Ureter (tissue), 1 donor: ENCODE measurements at regions not wholly inside any gene's neighbourhood (a gene's known extent, or its start where the extent isn't known, plus 50 kb on each side); places are given as distances from the start of the nearest gene placed in this dataset.
"Not testable (repeated sequence)": the region's sequence is repeated elsewhere in the genome, so short reads cannot be mapped to it uniquely, and the experiment has no call there.

ENCODE experiments used
- DNase-seq: peaks from one replicate; pipeline ENCODE4 v3.0.0-alpha.2; 2020; ENCODE audit warnings: low spot score
- donor health status: DM: yes; HTN: yes; CAD: no.

DNA sequence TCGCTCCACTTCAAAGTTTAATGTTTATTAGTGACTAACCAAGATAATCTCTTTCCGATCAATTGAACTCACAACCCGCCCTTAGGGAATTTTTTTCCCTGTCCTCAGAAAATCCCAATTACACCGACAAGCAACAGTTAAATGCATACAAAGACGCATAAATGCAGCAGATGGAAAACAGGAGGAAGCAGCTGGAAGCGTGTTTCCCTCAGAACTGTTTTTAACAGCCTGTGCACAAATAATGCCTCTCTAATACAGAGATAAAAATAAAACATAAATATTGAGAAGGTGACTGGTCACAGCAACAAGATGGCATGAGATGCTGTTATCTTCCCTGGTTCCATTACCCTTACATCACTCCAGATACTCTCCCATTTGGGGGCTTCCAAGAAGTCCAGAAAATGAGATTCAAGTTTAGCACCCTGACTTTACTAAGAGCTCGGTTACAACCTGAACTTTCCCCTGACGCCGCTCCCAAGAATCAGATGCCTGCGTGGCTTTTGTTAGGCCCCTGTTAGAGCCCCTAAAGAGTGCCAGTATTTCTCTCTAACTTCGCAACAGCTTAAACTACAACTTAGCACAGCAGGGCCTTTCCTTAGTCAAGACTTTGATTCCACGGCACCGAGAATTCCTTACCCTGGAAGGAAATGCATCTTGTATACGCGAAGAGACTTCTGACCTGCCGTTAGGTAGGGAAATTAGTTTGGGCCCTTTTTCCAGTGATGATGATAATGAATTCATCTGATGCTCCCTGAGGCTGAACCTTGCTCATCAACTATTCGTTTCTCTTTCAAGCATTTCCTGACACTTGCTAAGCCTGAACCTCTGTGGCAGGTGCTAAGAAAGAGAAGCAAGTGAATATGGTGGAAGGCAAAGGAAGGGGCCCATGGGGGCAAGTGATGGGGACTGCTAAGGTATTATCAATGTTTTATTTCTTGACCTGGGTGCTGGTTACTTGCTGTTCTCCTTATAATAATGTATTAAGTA is 137.7 kb upstream of the SMYD2 start:
- DNase-seq = no peak

DNA sequence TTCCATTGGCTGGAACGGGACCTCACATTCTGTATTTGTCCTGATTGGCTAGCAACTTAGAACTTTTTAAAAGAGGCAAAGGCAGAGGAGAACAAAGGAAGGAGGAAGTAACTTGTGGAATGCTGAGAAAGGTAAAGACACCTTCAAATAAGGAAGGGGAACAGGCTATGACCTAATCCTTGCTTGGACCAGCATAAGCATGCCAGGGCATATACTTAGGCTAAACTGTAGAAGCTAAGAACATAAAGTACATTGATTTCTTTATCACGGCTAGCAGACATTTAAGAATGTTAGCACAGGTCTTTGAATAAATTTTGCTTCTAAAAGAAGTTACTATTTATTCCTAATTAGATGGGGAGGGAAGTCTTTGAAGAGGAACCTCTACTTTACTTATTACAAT is 136.4 kb upstream of the SMYD2 start:
- not testable (repeated sequence) for DNase-seq

DNA sequence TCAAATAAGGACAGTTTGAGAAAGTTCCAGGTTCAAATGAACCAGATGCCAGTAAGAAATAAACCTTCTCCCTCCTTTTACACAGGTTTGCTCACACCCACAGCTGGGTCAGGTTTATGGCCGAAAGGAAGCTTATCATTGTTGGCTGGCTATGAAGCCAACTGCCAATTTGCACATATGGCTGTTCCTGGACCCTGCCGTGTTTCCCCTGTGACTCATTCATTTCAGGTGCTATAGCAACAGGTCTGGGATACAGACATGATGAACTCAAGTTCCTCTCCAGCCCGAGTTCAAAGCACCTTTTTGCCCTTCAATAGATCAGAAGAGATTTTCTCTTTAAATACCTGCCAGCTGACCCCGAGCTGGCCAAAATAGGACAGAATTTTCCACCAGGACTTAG is 134.4 kb upstream of the SMYD2 start:
- no peak for DNase-seq

DNA sequence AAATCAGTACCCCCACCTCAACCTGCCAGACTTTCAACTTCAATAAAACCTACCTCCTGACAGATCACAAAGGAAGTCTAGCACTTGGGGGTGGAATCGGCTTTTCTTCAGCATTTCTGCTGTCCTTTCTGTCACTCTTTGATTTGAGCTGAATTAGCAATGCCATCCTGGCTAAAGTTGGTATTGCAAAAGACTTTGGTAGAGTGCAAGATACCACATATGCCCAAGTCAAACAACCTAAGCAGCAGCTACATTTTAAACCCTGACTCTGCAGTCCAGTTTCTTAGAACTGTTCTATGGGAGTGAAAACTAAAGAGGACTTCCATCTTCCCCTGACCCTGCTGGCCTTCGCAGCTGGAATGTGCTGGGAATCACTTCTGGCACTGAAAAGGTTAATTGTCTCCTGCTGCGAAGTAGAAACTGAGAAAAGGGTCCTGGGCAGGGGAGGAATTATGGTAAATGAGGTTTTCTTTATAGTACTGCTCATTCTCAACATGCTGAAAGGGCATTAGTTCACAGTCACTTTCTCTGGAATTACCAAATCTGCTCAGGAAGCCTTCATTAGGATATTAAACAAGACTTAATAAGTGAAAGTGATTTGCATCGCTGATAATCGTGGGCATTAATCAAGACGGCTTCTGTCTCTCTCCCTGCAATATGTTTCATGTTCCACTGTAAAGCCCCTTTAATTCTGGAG is 126.2 kb upstream of the SMYD2 start:
- no peak for DNase-seq

DNA sequence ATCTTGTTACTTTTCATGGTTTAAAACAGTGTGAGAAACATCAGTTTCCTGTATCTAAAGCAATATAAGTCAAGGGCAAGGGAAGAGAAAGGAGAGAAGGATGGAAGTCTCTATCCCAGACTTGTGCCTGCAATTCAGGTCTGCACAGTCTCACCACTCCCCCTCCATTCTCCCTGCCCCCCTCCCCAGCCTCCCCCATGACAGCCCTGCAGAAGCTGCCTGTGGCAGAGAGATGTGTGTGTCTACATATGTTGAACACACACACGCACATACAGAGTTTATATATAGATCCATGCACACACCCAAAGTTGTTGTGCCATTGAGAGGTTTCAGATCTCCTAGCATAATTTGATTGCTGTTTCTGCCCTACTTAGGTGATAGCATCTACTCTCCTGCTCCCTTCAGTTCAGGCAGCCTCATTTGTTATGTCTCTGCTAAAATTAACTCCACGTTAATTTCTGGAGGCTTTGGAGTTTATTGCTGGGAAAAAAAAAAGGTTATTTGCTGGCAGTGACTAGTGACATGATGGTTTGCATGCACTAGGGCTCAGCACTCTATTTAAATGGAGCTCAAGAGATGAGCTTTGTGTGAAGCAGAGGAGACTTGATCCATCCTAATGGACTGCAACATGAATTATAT is 124.9 kb upstream of the SMYD2 start:
- DNase-seq = no peak

DNA sequence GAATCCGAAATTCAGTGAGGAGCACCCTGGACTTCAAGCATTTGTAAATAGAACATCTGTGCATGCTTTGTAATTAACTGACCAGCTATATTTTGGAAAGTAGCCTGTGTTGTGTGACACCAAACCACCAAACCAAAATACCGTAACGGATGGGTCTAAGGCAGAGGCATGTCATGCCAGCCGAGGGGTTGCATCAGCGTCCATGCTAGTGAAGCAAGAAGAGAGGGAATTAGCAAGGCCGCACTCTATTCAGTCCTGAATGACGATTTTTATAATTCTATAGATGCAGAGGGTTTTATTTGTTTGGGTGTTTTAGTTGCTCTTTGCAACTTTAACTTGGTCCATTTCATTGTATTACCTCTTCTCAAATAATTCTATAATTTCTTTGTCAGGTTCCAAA is 116.8 kb upstream of the SMYD2 start:
- no peak for DNase-seq

DNA sequence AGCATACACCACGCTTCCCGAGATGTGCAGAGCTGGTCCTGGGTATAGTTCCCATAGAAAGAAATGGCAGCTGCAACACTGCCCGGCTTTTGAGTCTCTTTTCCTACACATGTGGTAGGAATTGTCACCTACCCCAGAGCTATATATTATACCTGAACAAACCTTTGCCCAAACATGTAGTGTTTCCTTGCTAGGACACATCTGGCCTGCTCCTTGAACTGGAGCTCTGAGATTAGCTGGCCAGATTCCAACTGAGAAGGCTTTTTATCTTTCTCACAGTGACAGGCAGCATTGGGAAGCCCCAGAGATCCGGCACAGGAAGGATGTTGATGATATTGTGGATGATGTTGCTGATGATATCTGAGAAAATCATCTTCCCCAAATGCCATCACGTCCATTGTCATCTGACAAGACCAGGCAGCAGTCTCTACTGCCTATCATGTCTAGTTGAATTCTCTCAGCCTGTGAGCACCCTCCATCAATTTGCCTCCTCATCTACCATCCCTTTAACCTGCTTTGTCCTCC is 115.0 kb upstream of the SMYD2 start:
- no peak for DNase-seq

DNA sequence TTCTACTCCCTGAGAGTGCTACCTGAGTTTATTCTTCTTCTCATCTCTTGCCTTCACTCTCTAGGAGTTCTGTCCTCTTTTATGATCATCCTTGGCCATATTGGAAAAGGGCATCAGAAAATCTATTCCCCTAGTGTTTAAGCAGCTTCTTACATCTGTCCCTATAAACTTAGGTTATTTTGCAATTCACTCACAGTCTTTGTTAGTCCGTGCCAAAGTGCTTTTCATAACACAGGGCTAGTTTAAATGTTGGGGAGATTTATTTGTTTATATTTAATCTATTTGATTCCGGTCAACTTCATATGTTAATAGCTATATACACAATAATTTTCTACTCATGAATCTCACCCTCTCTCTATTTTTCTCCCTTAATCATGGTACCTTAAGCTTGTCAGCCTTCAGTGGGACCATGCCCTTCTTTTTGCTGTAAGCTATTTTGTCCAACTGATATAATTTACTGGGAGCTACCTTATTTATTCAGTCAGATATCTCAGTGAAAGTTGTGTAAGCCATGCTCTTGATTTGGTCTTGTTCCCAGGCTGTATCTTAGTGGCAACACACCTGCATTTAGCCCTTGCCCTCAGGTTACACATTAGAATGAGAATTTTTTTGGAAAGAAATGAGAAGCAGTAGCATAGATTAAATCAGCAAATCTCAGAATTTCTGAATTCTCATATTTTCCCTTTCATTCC is 106.3 kb upstream of the SMYD2 start:
- DNase-seq = no peak

DNA sequence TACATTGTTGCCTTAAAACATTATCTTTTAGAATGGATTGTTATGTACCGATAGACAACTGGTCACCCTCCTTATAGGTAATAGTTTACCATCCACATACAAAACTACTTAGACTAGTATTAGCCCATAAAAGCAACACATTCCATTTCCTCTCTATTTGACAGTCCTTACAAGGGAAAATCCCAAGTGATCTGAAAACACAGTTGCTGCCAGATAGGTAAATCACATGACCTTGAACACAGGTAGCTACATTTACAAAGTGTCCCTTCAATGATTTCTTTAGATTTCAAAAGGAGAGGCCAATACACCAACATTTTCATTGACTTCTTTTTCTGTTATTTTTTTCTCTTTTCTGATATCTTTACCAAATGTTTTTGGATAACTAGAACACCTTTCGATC is 102.9 kb upstream of the SMYD2 start:
- DNase-seq = no peak

DNA sequence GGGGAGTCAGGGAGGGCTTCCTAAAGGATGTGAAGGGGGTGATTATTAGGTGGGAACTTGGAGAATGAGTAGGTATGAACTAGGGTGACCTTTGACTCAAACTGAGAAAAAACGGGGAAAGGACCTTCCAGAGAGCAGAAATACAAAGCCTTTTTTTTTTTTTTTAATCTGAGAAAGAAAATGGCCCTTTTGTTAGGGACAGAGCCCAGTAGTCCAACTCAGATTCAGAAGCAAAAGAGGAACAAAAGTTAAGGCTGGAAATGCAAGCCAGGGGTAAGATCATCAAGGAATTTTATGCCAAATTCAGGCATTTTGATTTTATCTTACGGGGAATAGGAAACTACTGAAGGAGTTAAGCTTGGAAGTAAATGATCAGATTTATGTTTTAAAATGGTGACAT is 96.0 kb upstream of the SMYD2 start:
- no peak for DNase-seq

DNA sequence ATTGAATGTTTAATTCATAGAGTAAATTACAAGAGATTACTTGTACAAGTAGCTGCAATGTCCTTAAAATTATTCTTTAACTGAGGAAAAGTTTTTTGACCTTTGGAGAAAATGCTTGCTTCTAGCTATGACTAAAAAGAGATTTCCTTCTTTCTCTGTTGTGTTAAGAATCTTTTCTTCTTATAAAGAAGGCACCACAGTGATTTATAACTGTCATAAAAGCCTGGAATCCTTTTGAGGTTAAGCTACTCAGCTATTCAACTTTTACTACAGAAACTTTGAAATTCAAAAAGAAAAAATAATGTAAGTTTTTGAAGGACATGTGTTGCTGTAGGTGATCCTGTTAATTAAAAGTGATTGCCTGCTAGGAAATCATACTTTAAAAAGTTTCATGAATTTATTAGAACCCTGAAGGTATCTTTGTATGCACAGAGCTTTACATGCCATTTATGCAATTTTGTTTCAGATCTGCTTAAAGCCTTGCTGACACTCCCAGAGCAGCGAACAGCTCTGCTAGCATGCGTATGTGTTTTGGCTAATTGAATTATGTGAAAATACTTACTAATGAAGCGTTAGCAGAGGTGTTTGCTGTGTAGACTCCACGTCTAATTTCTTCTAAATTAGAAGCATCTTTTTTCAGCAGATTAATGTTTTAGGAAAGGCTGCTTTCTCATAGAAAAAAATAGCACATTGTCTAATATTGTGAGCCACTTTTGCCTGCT is 94.7 kb upstream of the SMYD2 start:
- no peak for DNase-seq

DNA sequence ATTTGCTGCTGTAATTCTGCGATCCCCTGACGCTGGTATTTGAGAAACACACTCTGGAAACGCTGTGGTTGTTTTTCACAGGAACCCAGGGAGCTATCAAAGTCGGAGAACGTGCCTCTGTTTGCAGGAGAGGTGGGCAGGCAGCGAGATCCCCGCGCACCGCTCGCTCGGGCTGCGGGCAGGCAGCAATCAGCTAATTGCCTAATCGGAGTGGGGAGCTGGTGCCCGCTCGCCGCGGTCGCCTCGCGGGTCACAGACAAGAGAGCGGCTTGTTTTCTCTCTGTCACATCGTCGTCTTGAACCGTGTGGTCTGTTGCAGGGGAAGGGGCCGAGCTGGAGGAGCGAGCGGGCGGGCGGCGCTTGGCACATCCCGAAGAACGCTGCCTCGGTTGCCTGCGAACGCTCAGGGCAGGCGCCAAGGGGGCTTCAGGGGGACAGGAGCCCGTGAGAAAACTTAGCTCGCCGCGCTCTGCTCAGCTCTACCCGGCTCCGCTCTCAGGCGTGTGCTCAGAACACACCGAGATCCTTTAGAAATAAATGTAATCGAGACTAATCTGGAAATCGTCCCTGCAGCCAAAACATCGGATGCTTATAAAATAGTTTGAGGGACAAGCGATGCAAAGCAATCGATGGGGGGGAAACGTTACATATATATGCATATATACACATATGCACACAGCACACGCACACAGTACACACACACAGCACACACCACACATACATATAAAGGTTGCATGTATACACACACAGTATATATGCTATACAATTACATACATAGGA is 93.6 kb upstream of the SMYD2 start:
- no peak for DNase-seq

DNA sequence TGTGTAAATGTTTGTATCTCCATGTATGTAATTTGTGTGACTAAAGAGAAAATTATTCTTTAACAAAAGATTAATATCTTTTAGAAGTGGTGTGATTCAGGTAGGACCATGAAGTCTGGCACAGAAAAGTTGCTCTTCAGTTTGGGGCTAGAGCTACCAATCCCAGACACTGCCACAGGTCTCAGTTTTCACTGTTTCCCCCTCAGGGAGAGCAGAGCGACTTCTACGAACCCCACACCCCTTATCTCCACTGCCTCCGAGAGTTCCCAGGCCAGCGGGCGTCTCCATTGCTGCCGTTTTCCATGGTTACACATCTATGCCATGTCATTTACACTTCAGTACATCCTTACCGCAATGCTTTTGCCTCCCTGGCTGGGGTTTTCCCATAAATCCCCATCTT is 93.0 kb upstream of the SMYD2 start:
- DNase-seq = no peak

DNA sequence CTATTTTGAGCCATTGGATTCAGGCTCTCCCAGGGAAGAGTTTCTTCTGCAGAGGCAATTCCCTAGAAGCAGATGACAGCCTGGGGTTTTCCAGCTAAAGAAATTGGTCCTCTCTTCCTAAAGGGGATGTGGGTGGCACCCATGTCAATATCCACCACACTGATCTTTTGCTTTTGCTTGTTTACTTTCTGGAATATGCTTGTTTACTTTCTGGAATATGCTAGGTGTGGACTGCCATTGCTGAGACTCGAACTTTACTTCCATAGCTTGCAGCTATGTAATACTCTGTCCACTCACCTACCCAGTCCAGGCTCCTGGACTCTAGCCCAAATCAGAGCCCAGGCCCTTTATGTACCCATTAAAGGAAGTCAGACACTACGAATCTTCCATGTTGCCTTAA is 92.1 kb upstream of the SMYD2 start:
- no peak for DNase-seq

DNA sequence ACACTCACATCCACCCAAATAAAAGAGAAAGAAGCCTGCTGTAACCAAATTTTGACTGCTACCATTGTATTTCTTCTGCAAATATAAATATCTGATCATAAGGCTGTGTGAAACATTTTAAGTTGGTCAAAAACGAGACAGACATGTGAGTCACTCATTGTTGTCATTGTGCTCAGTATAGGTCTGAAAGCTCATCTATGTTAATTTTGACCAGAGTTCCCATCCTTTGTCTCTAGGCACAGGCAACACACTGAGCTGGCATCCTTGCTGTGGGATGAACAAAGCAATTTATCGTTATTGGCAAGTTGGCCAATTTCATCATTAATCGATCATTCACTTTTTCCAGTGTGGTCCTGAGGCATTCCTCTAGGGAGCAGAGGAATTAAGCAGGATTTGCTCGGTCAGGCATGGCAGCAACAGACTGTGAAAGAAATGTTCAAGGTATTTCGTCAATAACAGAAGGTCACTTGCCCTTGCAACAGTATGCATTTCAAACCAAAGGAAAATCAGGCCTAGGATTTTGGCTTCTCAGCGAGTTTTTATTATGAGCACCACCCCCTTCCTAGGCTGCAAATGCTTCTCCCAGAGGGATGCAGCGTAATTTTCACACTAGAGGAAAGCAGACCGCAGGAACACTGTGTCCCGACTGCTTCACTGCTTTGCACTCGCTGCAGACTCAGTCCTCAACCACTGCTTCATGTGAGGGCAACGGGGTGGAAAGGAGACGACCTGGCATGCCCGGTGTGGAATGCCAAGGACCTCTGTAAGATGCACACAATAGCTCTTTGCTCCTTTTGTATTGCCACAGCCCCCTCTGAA is 87.9 kb upstream of the SMYD2 start:
- DNase-seq = no peak

DNA sequence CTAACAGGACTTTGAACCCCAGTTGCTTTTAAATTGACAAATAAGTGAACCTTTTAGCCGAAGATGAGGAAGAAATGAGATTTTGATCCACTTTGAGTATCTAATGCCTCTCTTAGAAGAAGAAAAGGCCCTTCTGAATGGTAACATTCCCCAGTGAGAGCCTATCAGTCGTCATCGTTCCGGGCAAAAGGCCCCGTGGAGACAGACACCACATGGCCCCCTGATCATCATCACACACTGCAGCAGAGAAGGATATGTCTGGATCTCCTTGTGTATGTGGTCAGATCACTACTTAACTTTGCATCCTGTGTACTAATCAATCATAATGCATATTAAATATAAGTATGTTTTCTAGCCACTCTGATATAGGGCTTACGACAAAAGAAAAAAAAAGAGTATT is 87.3 kb upstream of the SMYD2 start:
- DNase-seq = no peak

DNA sequence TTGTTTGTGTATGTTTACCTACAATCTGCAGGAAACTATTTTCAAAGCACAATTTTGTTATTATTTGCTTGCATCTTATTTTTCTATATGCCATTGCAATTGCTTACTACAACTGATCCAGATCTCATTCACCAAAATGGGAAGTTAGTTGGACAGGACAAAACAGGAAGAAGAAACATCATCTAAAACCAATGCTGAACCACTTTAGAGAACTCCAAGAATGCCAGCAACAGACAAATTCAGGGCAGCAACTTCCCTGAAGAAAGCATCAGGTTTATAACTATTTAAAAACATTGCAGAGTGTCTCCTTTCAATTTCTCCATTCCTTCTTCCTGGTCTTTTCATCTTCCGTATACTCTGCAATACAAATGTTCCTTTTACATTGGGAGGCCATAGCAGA is 82.4 kb upstream of the SMYD2 start:
- no peak for DNase-seq

DNA sequence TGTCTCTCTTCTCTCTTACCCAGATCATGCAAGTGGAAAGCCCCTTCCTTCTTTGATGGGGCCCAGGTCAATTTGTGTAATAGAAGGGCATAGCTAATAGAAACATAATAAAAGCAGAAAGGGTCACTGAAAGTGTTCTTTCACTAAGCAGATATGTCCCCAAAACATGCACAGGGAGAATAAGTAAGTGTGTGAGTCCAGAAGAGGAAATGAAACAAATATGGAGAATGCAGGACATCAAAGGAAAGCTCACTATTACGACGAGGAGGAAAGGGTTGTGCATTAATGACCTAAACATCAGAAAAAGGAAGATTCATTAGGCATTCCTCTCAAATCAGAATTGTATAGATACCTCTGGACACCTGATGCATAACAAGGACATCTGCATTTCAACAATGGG is 81.4 kb upstream of the SMYD2 start:
- no peak for DNase-seq

DNA sequence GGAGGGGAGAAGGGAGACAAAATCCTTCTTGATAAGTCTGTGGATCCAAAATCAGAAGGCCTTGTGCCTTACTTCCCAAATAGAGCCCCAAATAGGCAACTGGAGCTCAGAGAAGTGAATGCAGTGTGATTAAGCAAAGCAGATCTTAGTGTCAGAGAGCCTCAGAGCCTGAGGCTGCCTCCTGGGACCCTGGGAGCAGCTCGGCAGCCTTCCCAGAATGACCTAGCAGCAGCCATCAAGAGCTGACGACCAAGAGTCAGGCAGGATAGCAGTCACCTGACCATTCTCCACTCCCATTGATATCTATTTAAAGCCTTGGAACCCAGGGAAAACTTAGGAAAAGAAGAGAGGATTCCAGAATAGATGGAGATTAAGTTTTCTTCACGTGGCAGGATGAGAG is 78.0 kb upstream of the SMYD2 start:
- DNase-seq = no peak

DNA sequence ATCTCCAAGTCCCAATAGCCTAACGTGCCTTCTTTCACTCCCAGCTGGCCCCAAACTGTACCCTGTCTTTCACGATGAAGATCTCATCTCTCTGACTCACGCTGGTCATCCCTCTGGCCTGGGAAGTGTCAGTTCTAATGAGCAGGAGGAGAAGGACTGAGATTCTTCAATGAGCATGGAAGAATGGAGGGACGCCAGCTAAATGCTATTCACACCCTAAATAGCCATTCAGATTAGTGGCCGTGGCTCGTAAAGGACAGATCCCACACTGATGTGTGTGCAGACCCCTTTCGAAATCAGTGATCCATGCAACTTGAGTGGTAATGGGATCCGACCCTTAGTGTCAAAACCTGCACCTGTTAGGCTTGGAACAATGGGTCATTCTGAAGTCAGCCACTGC is 75.9 kb upstream of the SMYD2 start:
- no peak for DNase-seq
